Mesendoderm (in vitro differentiated cells): ENCODE measurements at regions not wholly inside any gene's neighbourhood (a gene's known extent, or its start where the extent isn't known, plus 50 kb on each side); places are given as distances from the start of the nearest gene placed in this dataset.

Experiments
- DNase-seq: peaks from one replicate; pipeline ENCODE4 v3.0.0; 2013
- H2AK5ac ChIP-seq: 2 replicates; pipeline ENCODE4 v1.6.1; 2013; ENCODE audit warnings: low read length, inconsistent platforms
- H2BK120ac ChIP-seq: 2 replicates; pipeline ENCODE4 v1.6.1; 2013; ENCODE audit warnings: low read depth, mild to moderate bottlenecking, low read length, moderate library complexity, mixed read lengths
- H2BK15ac ChIP-seq: replicated peaks from 2 replicates; pipeline ENCODE4 v1.6.1; 2013; ENCODE audit warnings: low read depth, mild to moderate bottlenecking, moderate library complexity
- H2BK5ac ChIP-seq: 2 replicates; pipeline ENCODE4 v1.6.1; 2013; ENCODE audit warnings: low read length, inconsistent platforms
- H3K18ac ChIP-seq: 2 replicates; pipeline ENCODE4 v1.6.1; 2013; ENCODE audit warnings: mild to moderate bottlenecking, low read length, mixed read lengths
- H3K23ac ChIP-seq: one replicate; pipeline ENCODE4 v1.6.1; 2013; ENCODE audit warnings: low read length
- H3K27ac ChIP-seq: 2 replicates; pipeline ENCODE4 v1.5.1; 2013; ENCODE audit warnings: low read depth, mild to moderate bottlenecking, inconsistent platforms, low read length, moderate library complexity
- H3K27me3 ChIP-seq: 2 replicates; pipeline ENCODE4 v1.6.1; 2013; ENCODE audit warnings: low read length, control low read depth, mild to moderate bottlenecking, inconsistent platforms; ENCODE audit not compliant: insufficient read depth, poor library complexity
- H3K36me3 ChIP-seq: 2 replicates; pipeline ENCODE4 v1.6.1; 2013; ENCODE audit warnings: low read length, inconsistent platforms; ENCODE audit not compliant: control insufficient read depth, insufficient read depth
- H3K4ac ChIP-seq: one replicate; pipeline ENCODE4 v1.6.1; 2013; ENCODE audit warnings: low read depth, mild to moderate bottlenecking, low read length, moderate library complexity
- H3K4me1 ChIP-seq: 2 replicates; pipeline ENCODE4 v1.6.1; 2013; ENCODE audit warnings: low read depth, low read length, inconsistent platforms; ENCODE audit not compliant: control insufficient read depth
- H3K4me2 ChIP-seq: 2 replicates; pipeline ENCODE4 v1.6.1; 2013; ENCODE audit warnings: low read length
- H3K4me3 ChIP-seq: 2 replicates; pipeline ENCODE4 v1.5.1; 2013; ENCODE audit warnings: mild to moderate bottlenecking, low read length
- H3K56ac ChIP-seq: one replicate; pipeline ENCODE4 v1.6.1; 2013; ENCODE audit warnings: low read length
- H3K79me1 ChIP-seq: 2 replicates; pipeline ENCODE4 v1.6.1; 2013; ENCODE audit warnings: low read length, inconsistent platforms
- H3K79me2 ChIP-seq: 2 replicates; pipeline ENCODE4 v1.6.1; 2013; ENCODE audit warnings: mild to moderate bottlenecking, low read length; ENCODE audit not compliant: control insufficient read depth, insufficient read depth
- H3K9ac ChIP-seq: 2 replicates; pipeline ENCODE4 v1.6.1; 2013; ENCODE audit warnings: low read length, inconsistent platforms
- H4K5ac ChIP-seq: one replicate; pipeline ENCODE4 v1.6.1; 2013; ENCODE audit warnings: low read length
- H4K8ac ChIP-seq: one replicate; pipeline ENCODE4 v1.6.1; 2013; ENCODE audit warnings: low read depth, mild to moderate bottlenecking, control low read depth, low read length, moderate library complexity
- WGBS: extraction: QIAGEN DNeasy Blood & Tissue Kit; methylation state at CpG from one replicate; pipeline ENCODE4 v1.1.7; 2013; ENCODE audit warnings: low lambda C conversion rate, missing lambda C conversion rate; ENCODE audit not compliant: insufficient coverage; ENCODE audit errors: extremely low coverage; 5-methylcytosine and 5-hydroxymethylcytosine counted together

GRCh38 chr12:94889445-94890210 is 113.9 kb downstream of the NDUFA12 start:
- H3K4me3 ChIP-seq, result no peak overlapping the region
- H3K36me3 ChIP-seq, result no peaks in the 10 kb centered on the region
- WGBS, result no CpG with 5 or more reads among the region's 5 CpGs
- H3K4me1 ChIP-seq, result no peaks in the 10 kb centered on the region
- DNase-seq, result no peak
- no peaks in the 10 kb centered on the region for H3K79me2 ChIP-seq
- no peak overlapping the region for H3K9ac ChIP-seq
- H2BK15ac ChIP-seq, result no peak overlapping the region
- no peaks in the 10 kb centered on the region for H3K79me1 ChIP-seq
- H3K27ac ChIP-seq, result no peak overlapping the region
- no peak overlapping the region for H3K23ac ChIP-seq
- no peak overlapping the region for H2BK5ac ChIP-seq
- no peak overlapping the region for H3K4me2 ChIP-seq
- no peak overlapping the region for H4K8ac ChIP-seq
- no peak overlapping the region for H2BK120ac ChIP-seq
- H4K5ac ChIP-seq, result no peak overlapping the region
- H3K4ac ChIP-seq, result no peak overlapping the region
- H3K56ac ChIP-seq, result no peak overlapping the region
- no peak overlapping the region for H3K18ac ChIP-seq
- H3K27me3 ChIP-seq, result no peaks in the 10 kb centered on the region
- H2AK5ac ChIP-seq, result no peak overlapping the region

GRCh38 chr12:94879542-94879941 is 124.0 kb downstream of the NDUFA12 start:
- Histone ChIP-seq H3K4me2 (no peak overlapping the region), H3K4ac (no peak overlapping the region), H3K79me1 (no peaks in the 10 kb centered on the region), H3K36me3 (no peaks in the 10 kb centered on the region), H3K9ac (no peak overlapping the region), H2BK15ac (no peak overlapping the region), H3K23ac (no peak overlapping the region), H3K4me3 (no peak overlapping the region), H2BK120ac (no peak overlapping the region), H3K27me3 (peaks cover 7% of the 10 kb centered on the region), H4K8ac (no peak overlapping the region), H3K18ac (no peak overlapping the region), H3K27ac (no peak overlapping the region), H3K79me2 (no peaks in the 10 kb centered on the region), H2BK5ac (no peak overlapping the region), H4K5ac (no peak overlapping the region), H2AK5ac (no peak overlapping the region), H3K56ac (no peak overlapping the region), H3K4me1 (no peaks in the 10 kb centered on the region)
- DNase-seq, result peak; percentile 30
- no CpG with 5 or more reads among the region's 5 CpGs for WGBS

GRCh38 chr12:94875525-94875924 is 128.0 kb downstream of the NDUFA12 start:
- H3K9ac ChIP-seq, result no peak overlapping the region
- H2AK5ac ChIP-seq, result no peak overlapping the region
- whole genome bisulfite sequencing, result no CpG with 5 or more reads among the region's 5 CpGs
- H3K79me2 ChIP-seq, result no peaks in the 10 kb centered on the region
- H3K56ac ChIP-seq, result no peak overlapping the region
- no peaks in the 10 kb centered on the region for H3K79me1 ChIP-seq
- no peak overlapping the region for H2BK120ac ChIP-seq
- H3K4me3 ChIP-seq, result no peak overlapping the region
- no peaks in the 10 kb centered on the region for H3K36me3 ChIP-seq
- H3K18ac ChIP-seq, result no peak overlapping the region
- no peak overlapping the region for H3K23ac ChIP-seq
- H3K27me3 ChIP-seq, result peaks cover 34% of the 10 kb centered on the region
- H2BK15ac ChIP-seq, result no peak overlapping the region
- no peak overlapping the region for H2BK5ac ChIP-seq
- no peaks in the 10 kb centered on the region for H3K4me1 ChIP-seq
- no peak overlapping the region for H4K5ac ChIP-seq
- no peak overlapping the region for H3K4ac ChIP-seq
- DNase-seq, result peak; percentile 69
- no peak overlapping the region for H4K8ac ChIP-seq
- H3K27ac ChIP-seq, result no peak overlapping the region
- no peak overlapping the region for H3K4me2 ChIP-seq

GRCh38 chr12:94874518-94875302 is 128.8 kb downstream of the NDUFA12 start:
- no peak overlapping the region for H3K56ac ChIP-seq
- H2AK5ac ChIP-seq, result no peak overlapping the region
- WGBS, result no CpG with 5 or more reads among the region's 20 CpGs
- H3K79me1 ChIP-seq, result no peaks in the 10 kb centered on the region
- H3K4me3 ChIP-seq, result no peak overlapping the region
- H3K4ac ChIP-seq, result no peak overlapping the region
- no peak overlapping the region for H4K5ac ChIP-seq
- H3K18ac ChIP-seq, result no peak overlapping the region
- H3K4me2 ChIP-seq, result no peak overlapping the region
- H4K8ac ChIP-seq, result no peak overlapping the region
- no peaks in the 10 kb centered on the region for H3K4me1 ChIP-seq
- H2BK5ac ChIP-seq, result no peak overlapping the region
- H3K27me3 ChIP-seq, result peaks cover 34% of the 10 kb centered on the region
- no peak overlapping the region for H3K27ac ChIP-seq
- H3K9ac ChIP-seq, result no peak overlapping the region
- H3K79me2 ChIP-seq, result no peaks in the 10 kb centered on the region
- DNase-seq, result no peak
- no peak overlapping the region for H2BK120ac ChIP-seq
- no peak overlapping the region for H3K23ac ChIP-seq
- H3K36me3 ChIP-seq, result no peaks in the 10 kb centered on the region
- H2BK15ac ChIP-seq, result no peak overlapping the region

GRCh38 chr12:94873734-94874517 is 129.6 kb downstream of the NDUFA12 start:
- no peaks in the 10 kb centered on the region for H3K79me1 ChIP-seq
- peak overlapping the region; percentile 57 for H3K4me2 ChIP-seq
- no peaks in the 10 kb centered on the region for H3K79me2 ChIP-seq
- H4K5ac ChIP-seq, result no peak overlapping the region
- H3K4me3 ChIP-seq, result no peak overlapping the region
- H3K36me3 ChIP-seq, result no peaks in the 10 kb centered on the region
- no peaks in the 10 kb centered on the region for H3K4me1 ChIP-seq
- H2BK5ac ChIP-seq, result no peak overlapping the region
- DNase-seq, result no peak
- no peak overlapping the region for H3K27ac ChIP-seq
- H3K56ac ChIP-seq, result peak overlapping the region; percentile 7
- H3K23ac ChIP-seq, result no peak overlapping the region
- no peak overlapping the region for H3K18ac ChIP-seq
- H3K9ac ChIP-seq, result peak overlapping the region; percentile 32
- H2AK5ac ChIP-seq, result no peak overlapping the region
- no peak overlapping the region for H3K4ac ChIP-seq
- no CpG with 5 or more reads among the region's 64 CpGs for WGBS
- H4K8ac ChIP-seq, result no peak overlapping the region
- H3K27me3 ChIP-seq, result peaks cover 34% of the 10 kb centered on the region
- H2BK120ac ChIP-seq, result no peak overlapping the region
- no peak overlapping the region for H2BK15ac ChIP-seq
